ENCODE measurements at regions not wholly inside any gene's neighbourhood (a gene's known extent, or its start where the extent isn't known, plus 50 kb on each side); places are given as distances from the start of the nearest gene placed in this dataset.
A peak's percentile ranks its signal among the peaks of the same experiment; 100 is the strongest.

- H3K4me3 ChIP-seq (IDR thresholded peaks at IDR 0.05; ENCODE audit: insufficient read depth, low read depth, low read length) = no peak overlapping the region
- no peak overlapping the region for H2AFZ ChIP-seq (ENCODE audit: low read depth)
- no peaks in the 10 kb centered on the region for H3K27me3 ChIP-seq (ENCODE audit: insufficient read depth, low read depth)
- no peak for TF ChIP-seq CTCF (conservative IDR thresholded peaks at IDR 0.05; ENCODE audit: low read depth, low read length)
- H3K9ac ChIP-seq = no peak overlapping the region
- no peaks in the 10 kb centered on the region for H3K36me3 ChIP-seq (ENCODE audit: insufficient read depth)
- no peak overlapping the region for H3K27ac ChIP-seq
- no peaks in the 10 kb centered on the region for H3K4me1 ChIP-seq (ENCODE audit: low read depth, poor library complexity, severe bottlenecking)
- no peak overlapping the region for H3K4me2 ChIP-seq
- H4K20me1 ChIP-seq (ENCODE audit: insufficient read depth) = no peaks in the 10 kb centered on the region
- no peaks in the 10 kb centered on the region for H3K79me2 ChIP-seq (ENCODE audit: insufficient read depth, low read depth)
Observed at GRCh38 chr22:22061085-22062077, 78.8 kb upstream of the TOP3B start.

GRCh38 chr22:22060200-22061084 is 77.9 kb upstream of the TOP3B start:
- no peak overlapping the region for H3K4me3 ChIP-seq (IDR thresholded peaks at IDR 0.05; ENCODE audit: insufficient read depth, low read depth, low read length)
- H3K27ac ChIP-seq = no peak overlapping the region
- H3K36me3 ChIP-seq (ENCODE audit: insufficient read depth) = no peaks in the 10 kb centered on the region
- H3K4me1 ChIP-seq (ENCODE audit: low read depth, poor library complexity, severe bottlenecking) = no peaks in the 10 kb centered on the region
- no peak overlapping the region for H3K4me2 ChIP-seq
- H4K20me1 ChIP-seq (ENCODE audit: insufficient read depth) = no peaks in the 10 kb centered on the region
- TF ChIP-seq CTCF (conservative IDR thresholded peaks at IDR 0.05; ENCODE audit: low read depth, low read length) = peak; percentile 83
- no peaks in the 10 kb centered on the region for H3K27me3 ChIP-seq (ENCODE audit: insufficient read depth, low read depth)
- H2AFZ ChIP-seq (ENCODE audit: low read depth) = no peak overlapping the region
- no peaks in the 10 kb centered on the region for H3K79me2 ChIP-seq (ENCODE audit: insufficient read depth, low read depth)
- no peak overlapping the region for H3K9ac ChIP-seq

GRCh38 chr22:22059291-22060002 is 76.9 kb upstream of the TOP3B start:
- no peaks in the 10 kb centered on the region for H4K20me1 ChIP-seq (ENCODE audit: insufficient read depth)
- TF ChIP-seq CTCF (conservative IDR thresholded peaks at IDR 0.05; ENCODE audit: low read depth, low read length) = no peak
- H2AFZ ChIP-seq (ENCODE audit: low read depth) = no peak overlapping the region
- no peak overlapping the region for H3K4me2 ChIP-seq
- H3K27ac ChIP-seq = no peak overlapping the region
- H3K4me3 ChIP-seq (IDR thresholded peaks at IDR 0.05; ENCODE audit: insufficient read depth, low read depth, low read length) = no peak overlapping the region
- H3K4me1 ChIP-seq (ENCODE audit: low read depth, poor library complexity, severe bottlenecking) = no peaks in the 10 kb centered on the region
- no peaks in the 10 kb centered on the region for H3K36me3 ChIP-seq (ENCODE audit: insufficient read depth)
- no peaks in the 10 kb centered on the region for H3K27me3 ChIP-seq (ENCODE audit: insufficient read depth, low read depth)
- H3K79me2 ChIP-seq (ENCODE audit: insufficient read depth, low read depth) = no peaks in the 10 kb centered on the region
- H3K9ac ChIP-seq = no peak overlapping the region

- no peak overlapping the region for H3K4me3 ChIP-seq (IDR thresholded peaks at IDR 0.05; ENCODE audit: insufficient read depth, low read depth, low read length)
- no peaks in the 10 kb centered on the region for H3K4me1 ChIP-seq (ENCODE audit: low read depth, poor library complexity, severe bottlenecking)
- no peak overlapping the region; the same call in 1 of the 2 replicates for H2AFZ ChIP-seq (ENCODE audit: low read depth)
- no peaks in the 10 kb centered on the region for H3K79me2 ChIP-seq (ENCODE audit: insufficient read depth, low read depth)
- H3K36me3 ChIP-seq (ENCODE audit: insufficient read depth) = no peaks in the 10 kb centered on the region
- no peak overlapping the region for H3K9ac ChIP-seq
- no peak overlapping the region for H3K4me2 ChIP-seq
- no peaks in the 10 kb centered on the region for H4K20me1 ChIP-seq (ENCODE audit: insufficient read depth)
- H3K27me3 ChIP-seq (ENCODE audit: insufficient read depth, low read depth) = no peaks in the 10 kb centered on the region
- no peak overlapping the region for H3K27ac ChIP-seq
- no peak for TF ChIP-seq CTCF (conservative IDR thresholded peaks at IDR 0.05; ENCODE audit: low read depth, low read length)
Observed at GRCh38 chr22:22058633-22059290, 76.2 kb upstream of the TOP3B start.
